GM19372 (cell line): ENCODE measurements at regions not wholly inside any gene's neighbourhood (a gene's known extent, or its start where the extent isn't known, plus 50 kb on each side); places are given as distances from the start of the nearest gene placed in this dataset.
"Not testable (repeated sequence)": the region's sequence is repeated elsewhere in the genome, so short reads cannot be mapped to it uniquely, and the experiment has no call there.

Experiments used
- ATAC-seq: cut with Tn5 transposase; IDR thresholded peaks from one replicate; pipeline ENCODE4 v1.9.1; 2021; ENCODE audit warnings: mild to moderate bottlenecking, low read depth, moderate library complexity; ENCODE audit not compliant: unreplicated experiment

DNA sequence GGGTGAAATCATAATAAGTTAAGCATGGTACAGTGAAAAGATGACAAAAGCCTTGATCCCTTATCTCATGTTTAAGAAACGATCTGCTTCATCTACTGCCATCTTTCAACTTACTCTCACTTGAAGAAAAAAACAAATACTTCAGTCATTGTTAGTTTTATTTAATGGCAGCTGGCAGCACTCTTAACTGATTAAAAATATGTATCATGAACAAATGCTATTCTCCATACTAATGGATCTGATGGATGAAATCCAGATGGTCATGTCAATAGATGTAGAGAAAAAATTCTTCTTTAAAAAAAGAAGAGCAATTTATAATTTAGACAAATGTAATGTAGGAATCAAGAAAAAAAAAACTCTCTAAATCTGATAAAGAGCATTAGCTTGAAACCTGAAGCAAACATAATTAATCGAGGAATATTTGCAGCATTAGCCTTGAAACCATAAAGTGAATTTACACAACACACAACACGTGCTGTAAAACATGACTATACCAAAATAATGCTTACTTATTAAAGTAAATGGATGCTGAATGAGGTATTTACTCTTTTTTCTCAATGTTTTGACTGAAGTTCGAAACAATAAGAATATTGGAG is 579.0 kb upstream of the ADAMTS5 start:
- no peak for ATAC-seq

DNA sequence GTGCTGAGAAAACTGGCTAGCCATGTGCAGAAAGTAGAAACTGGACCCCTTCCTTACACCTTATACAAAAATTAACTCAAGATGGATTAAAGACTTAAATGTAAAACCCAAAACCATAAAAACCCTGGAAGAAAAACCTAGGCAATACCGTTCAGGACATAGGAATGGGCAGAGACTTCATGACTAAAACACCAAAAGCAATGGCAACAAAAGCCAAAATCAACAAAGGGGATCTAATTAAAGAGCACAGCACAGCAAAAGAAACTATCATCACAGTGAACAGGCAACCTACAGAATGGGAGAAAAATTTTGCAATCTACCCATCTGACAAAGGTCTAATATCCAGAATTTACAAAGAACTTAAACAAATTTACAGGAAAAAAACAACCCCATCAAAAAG is 575.2 kb upstream of the ADAMTS5 start:
- ATAC-seq = not testable (repeated sequence)

DNA sequence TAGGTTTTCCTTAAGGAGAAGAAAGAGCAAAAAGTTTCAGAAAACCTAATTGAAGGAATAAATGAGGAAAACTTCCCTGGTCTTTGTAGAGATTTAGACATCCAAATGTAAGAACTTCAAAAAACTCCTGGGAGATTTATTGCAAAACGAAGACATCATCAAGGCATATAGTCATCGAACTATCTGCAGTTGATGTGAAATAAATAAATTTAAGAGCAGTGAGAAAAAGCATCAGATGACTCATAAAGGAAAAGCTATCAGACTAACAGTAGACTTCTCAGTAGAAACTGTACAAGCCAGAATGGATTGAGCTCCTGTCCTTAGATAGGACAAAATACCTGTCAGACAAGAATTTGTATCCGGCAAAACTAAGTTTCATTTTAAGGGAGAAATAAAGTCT is 569.4 kb upstream of the ADAMTS5 start:
- no peak for ATAC-seq

DNA sequence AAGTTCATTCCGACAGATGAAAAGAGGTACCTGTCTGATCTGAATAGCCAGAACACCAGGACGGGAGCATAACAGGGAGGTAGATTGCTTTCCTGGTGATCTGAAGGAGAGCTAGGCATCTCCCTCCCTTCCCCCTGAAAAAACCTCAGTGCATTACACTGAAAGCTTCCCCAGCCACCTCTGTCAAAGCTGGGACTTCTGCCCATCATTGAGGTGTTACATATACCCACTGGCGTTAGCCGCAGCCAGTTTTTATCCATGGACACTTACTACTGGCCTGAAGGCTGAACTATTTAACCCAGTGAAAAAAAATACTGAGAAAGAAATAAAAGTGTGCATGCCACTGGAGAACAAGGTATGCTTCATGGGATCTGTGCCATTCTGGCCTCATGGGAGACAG is 568.3 kb upstream of the ADAMTS5 start:
- ATAC-seq = no peak

DNA sequence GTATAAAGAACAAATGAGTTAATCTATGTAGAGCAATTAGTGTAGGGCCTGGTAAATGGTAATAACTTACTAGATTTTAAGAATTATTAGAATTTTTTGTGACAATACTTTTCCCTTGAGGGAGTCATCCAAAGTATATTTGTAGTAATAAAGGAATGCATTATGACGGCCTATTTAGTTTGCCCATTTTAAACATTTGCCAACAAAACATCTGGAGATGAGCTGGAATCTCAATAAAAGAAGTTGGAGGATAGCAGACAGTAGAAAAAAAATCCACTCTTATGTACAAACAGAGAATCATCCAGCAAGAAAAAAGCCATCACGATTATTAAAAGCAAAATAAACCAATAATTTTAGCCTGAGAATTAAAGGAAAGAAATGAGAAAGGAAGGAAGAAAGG is 567.3 kb upstream of the ADAMTS5 start:
- no peak for ATAC-seq

DNA sequence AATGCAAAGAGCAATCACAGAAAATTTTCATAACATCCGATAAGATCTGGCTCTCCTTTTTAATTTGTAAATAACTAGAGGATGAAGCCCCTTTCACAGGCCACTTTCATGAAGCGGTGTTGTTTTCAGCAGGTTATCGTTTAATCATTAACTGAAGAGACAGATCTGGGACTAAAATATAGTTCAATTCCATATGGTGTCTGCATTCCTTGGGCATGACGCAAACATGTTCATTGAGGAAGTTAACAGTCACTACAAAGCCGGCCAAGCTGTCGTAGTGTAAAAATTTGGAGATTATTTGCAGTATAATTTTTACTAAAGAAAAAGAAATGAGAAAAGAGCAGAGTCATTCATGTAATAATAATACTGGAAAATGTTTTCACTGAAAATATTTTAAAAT is 565.2 kb upstream of the ADAMTS5 start:
- ATAC-seq = no peak

DNA sequence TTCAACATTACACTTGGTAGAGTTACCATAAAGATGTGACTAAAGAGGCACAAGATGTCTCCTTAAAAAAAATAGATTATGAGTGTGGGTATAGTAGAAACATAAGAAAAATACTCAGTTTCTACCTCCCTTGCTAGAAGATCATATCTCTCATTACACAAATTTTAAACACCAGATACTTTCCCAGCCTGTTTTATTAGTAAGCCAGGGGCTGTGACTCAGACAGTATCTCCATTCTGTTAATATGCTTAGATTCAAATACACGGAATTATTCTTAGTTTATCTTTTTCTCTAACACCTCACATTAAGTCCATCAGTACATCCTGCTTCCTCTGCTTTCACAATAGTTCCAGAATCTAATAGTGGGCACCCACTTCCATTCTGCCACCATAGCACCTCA is 561.8 kb upstream of the ADAMTS5 start:
- ATAC-seq = no peak

DNA sequence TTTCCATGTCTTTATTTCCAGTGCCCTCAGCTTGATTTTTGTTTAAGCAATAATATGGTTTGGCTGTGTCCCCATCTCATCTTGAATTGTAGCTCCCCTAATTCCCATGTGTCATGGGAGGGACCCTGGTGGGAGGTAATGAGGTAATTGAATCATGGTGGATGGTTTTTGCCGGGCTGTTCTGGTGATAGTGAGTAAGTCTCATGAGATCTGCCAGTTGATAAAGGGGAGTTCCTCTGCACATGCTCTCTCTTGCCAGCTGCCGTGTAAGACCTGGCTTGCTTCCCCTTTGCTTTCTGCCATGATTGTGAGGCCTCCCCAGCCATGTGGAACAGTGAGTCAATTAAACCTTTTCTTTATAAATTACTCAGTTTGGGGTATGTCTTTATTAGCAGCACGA is 559.6 kb upstream of the ADAMTS5 start:
- no peak for ATAC-seq

DNA sequence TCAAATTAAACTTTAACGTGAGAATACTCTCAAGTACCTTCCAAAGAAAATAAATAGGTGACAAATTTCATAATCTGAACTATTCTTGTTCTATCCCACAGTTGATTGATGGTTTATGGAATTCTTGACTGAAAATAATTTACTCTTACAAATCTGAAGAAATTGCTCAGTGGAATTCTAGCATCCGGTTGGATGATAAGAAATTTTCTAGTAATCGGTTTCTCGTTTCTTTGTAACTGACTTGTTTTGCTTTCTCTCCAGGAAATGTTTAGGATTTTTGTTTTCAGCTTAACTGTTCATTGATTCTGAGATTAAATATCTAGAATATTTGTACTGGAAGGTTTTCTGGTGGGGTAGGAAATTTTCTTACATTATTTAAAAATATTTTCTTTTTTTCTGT is 558.9 kb upstream of the ADAMTS5 start:
- ATAC-seq = no peak

DNA sequence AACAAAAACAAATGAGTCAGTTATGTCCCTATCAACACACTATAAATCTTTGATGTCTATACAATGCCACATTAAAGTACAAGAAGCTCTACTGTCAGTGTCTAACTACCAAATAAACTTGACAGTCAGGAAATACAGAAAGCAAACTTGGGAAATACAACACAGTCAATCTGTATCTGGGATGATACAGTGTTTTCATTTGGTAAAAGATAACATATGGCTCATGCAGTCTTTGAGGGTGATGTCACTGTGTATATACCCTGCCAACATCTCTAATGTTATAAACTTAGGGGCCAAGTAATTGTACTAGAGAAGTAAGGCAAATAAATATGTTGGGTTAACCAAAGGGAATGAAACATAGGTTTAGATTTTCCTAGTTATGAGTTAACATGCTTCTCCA is 552.5 kb upstream of the ADAMTS5 start:
- no peak for ATAC-seq

DNA sequence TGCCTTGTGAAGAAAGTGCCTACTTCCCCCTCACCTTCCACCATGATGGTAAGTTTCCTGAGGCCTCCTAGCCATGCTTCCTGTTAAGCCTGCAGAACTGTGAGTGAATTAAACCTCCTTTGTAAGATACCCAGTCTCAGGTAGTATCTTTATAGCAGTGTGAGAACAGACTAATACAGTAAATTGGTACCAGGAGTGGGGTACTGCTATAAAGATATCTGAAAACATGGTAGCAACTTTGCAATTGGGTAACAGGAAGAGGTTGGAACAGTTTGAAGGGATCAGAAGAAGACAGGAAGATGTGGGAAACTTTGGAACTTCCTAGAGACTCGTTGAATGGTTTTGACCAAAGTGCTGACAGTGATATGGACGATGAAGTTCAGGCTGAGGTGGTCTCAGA is 550.3 kb upstream of the ADAMTS5 start:
- ATAC-seq = not testable (repeated sequence)

DNA sequence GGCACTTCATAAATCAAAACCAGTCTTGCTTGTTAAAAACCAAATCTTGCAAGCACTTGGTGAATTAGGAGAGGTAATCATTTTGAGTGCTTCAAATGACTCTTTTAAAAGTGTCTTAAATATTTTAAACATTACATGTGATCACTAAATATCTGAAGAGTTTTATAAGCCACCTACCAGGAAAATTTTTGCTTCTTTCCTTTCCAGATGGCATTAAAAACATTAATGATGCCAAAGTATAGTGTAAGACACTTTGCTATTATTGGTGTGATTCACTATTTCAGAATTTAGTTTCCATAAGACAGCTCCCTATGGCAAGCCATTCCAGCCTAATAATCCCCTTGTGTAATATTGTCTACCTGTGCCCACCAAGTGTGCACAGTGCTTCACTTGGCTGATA is 548.8 kb upstream of the ADAMTS5 start:
- ATAC-seq = no peak

DNA sequence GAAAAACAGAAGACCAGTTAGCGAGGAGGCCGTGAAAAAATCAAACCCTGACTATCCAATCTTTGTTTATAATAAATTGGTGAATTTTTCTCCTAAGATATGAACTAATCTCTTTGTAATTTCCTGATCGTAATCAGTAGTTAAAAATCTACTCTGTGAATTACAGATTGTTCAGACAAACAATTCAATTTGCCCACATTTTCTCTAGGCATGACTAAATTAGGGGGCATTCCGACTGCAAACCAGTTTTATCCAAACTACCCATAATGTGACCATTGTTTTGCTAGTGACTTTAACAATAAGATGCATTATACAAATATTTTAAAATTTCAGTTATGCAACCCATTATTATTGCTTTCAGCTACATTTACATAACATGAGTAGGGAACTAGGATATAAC is 546.9 kb upstream of the ADAMTS5 start:
- no peak for ATAC-seq

DNA sequence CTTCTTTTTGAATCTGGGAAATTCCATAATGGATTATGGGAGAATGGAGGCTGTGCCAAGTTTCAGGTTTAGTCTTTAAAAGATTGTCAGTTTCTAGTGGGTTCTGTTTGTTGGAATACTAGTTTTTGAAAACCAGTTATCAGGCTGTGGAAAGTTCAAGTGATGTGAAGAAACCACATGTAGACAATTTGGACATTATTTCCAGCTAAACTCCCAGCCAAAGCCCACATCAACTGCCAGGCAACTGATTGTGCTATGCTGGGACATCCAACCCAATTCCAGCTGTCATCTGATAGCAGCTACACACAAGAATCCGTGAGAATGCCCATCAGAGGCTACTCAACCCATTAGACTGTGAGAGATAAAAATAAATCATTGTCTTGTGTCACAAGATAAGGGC is 546.1 kb upstream of the ADAMTS5 start:
- no peak for ATAC-seq

DNA sequence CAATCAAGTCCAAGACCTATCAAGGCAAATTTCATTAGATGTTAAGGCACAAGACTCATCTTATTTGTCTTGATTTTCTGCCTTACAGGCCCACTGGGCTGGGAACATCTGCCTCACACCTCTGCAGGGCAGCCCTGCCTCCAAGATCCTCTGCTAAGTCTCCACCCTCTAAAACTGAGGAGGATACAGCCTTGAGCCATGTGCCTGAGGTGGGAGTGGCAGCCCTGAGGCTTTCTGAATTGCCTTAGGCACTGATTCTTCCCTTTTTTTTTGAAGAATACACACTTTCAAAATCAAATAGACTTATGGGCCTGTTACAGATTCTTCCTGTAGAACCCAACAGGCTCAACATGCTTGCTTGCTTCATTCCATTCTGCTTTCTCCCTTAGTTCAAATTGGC is 544.3 kb upstream of the ADAMTS5 start:
- no peak for ATAC-seq

DNA sequence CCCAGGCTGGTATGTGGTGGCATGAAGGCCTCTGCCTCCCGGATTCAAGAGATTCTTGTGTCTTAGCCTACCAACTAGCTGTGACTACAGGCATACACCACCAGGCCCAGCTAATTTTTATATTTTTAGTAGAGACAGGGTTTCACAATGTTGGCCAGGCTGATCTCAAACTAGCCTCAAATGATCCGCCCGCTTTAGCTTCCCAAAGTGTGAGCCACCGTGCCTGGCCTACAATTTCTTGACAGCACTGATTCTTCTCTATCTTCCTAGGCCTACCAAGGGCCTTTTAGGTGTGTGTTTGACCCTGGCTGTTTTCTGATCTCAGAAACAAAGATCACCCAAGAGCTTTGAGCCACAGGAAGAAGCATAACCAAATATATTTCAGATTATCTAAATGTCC is 540.8 kb upstream of the ADAMTS5 start:
- no peak for ATAC-seq

DNA sequence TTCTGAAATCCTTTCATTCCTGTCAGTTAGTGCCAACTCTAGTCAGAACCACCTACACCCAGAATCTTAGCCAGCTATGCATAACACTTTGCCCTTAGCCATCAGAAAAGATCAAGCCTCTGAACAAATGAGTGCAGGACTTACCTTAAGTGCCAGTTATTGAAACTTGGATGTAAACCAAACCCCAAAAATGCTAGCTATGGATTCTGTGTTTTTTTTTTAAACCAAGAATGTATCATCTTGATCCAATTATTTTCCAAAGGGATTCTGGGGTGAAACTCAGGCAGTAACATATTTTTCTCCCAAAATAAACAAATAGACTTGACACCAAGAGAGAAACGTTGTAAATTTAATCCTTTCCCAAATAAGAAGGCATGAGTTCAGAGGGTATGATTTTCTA is 538.6 kb upstream of the ADAMTS5 start:
- ATAC-seq = no peak

DNA sequence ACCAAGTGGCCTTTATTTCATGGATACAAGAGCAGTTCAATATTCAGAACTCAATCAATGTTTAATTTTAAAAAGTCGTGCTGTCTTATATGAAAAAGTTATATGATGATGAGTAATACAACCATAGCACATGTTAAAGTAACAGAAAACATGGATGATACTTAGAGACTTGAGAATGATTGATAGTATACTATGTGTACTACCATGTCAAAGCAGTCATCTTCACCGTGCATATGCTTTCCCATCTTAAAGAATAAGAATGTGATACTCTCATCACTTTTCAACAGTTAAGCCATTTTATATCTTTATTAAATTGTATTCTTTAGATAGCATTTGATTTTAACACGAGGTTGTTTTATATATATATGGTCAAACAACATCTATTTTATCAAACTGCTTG is 535.9 kb upstream of the ADAMTS5 start:
- no peak for ATAC-seq

DNA sequence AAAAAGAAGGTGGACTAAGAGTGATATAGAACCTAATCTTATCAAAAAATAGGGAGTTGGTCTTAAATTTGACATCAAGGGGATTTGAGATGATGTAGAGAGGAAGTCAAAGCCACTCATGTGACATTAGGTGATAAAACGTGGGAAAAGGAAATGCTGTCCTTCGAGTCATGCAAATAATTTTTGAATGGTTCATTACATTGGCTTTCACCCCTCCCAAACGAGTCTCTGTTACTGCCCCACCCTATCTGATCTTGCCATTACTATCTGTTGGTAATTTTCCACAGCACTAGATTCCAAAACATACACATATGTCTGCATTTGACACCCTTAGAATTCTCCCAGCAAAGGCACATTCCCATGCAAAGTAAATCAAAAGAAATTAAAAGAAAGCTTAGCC is 531.1 kb upstream of the ADAMTS5 start:
- ATAC-seq = no peak

DNA sequence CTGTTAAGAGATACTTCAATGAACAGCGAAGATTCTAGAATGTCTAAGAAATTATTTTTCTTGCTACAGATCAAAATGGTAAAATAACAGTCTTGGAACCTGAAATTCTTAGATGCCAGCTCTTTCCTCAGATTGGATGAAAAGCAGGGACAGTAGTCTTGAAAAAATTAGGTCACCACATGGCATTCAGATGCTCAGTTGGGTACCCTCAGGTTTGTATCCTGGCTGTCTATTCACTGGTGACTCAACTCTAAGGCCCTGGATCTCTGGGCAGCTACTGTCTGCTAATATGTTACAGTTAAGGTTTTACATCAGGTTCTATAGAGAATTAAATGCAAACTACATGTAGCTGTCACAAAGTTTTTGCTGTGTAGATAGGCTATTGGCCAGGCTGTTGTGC is 528.9 kb upstream of the ADAMTS5 start:
- no peak for ATAC-seq

DNA sequence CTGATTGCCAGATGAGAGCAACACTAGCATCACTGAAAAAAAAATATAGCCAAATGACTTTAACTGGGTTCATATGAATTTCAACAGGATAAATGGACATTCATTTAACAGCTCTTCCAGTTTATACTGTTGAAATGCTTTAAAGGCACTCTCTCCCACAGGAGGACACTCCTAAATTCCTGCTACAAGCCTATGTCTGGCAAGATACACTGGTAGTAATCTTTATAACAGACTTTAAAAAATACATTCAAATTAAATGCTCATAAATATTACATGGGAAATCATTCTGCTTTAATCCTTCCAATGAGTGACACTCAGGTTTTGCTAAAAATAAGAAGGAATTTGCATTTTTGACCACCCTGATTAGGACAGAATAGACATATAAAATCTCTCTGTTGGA is 526.7 kb upstream of the ADAMTS5 start:
- ATAC-seq = no peak

DNA sequence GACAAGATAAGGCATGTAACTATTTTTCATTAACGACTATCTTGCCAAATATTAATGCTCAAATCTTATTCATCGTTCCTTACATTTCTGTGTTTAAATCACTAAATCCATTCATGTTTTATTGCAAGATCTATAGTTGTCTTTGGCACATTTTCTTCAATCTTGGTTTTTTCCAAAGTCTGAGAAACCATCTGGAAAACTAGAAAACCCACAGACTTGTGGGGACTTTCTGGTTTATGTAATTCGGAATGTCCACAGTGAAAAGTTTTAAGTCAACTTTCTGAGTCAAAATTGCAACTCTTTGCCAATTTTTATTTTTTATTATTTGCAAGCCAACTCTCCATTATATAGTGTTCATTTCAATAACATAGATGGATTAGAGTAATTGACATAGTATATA is 520.8 kb upstream of the ADAMTS5 start:
- ATAC-seq = no peak

DNA sequence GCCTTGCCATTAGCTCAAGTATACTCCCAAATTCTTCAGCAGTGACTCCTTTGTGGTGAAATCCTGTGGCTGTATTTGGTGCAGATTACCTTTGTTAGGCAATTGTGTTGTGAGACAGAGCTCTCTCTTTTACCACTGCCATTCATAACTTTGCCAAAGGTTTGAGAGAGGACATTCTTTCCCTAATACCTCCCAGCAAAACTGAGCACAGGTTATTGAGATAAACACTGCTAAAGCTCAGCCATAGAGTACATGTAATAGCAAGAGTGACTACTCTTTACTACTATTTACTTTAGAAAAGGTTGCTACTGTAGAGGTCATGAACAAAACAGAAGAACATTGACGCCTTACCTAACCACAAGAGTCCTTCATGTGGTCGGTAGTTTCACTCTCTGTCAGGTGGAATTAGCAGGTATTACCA is 514.0 kb upstream of the ADAMTS5 start:
- ATAC-seq = no peak
